H1 (cell line): ENCODE measurements at regions not wholly inside any gene's neighbourhood (a gene's known extent, or its start where the extent isn't known, plus 50 kb on each side); places are given as distances from the start of the nearest gene placed in this dataset.

ENCODE experiments used
- CTCF ChIA-PET: fragments of 300-600 bp; sonication (Branson Sonifier 250); formaldehyde crosslinking; loops from one replicate; lab custom pipeline; 2021; ENCODE audit not compliant: partially characterized antibody; lab: Charles Lee
- POLR2A ChIA-PET: fragments of 300-600 bp; sonication (Branson Sonifier 250); formaldehyde crosslinking; loops from one replicate; lab custom pipeline; 2021; ENCODE audit warnings: inconsistent platforms; ENCODE audit not compliant: partially characterized antibody; lab: Charles Lee
- DNase-seq, 2 experiments: peaks; one replicate each; pipeline versions ENCODE4 v3.0.0 to v3.0.0-alpha.2; 2010 to 2022; ENCODE audit warnings: low spot score in 2 of 2, low read depth in 1 of 2, mixed read lengths in 1 of 2
- FAIRE-seq: peaks from 2 replicates; lab custom pipeline; 2011; peaks lifted over from hg19 to GRCh38; lab: Jason Lieb, UNC
- H2AFZ ChIP-seq: 2 replicates; pipeline ENCODE4 v1.8.1; 2012; ENCODE audit warnings: low read length, inconsistent platforms
- H2AK5ac ChIP-seq: 2 replicates; pipeline ENCODE4 v1.6.1; 2013; ENCODE audit warnings: low read depth, low read length
- H2BK120ac ChIP-seq: replicated peaks from 2 replicates; pipeline ENCODE3; 2013; ENCODE audit warnings: low read depth, low read length, inconsistent platforms
- H2BK12ac ChIP-seq: 2 replicates; pipeline ENCODE4 v1.6.1; 2013; ENCODE audit warnings: low read depth, low read length
- H2BK15ac ChIP-seq: 2 replicates; pipeline ENCODE4 v1.6.1; 2013; ENCODE audit warnings: low read length
- H2BK20ac ChIP-seq: 2 replicates; pipeline ENCODE4 v1.6.1; 2013; ENCODE audit warnings: low read length
- H2BK5ac ChIP-seq: 2 replicates; pipeline ENCODE4 v1.6.1; 2013; ENCODE audit warnings: low read depth, low read length
- H3K14ac ChIP-seq: 2 replicates; pipeline ENCODE4 v1.6.1; 2013; ENCODE audit warnings: inconsistent platforms; ENCODE audit not compliant: insufficient read length
- H3K18ac ChIP-seq: 2 replicates; pipeline ENCODE4 v1.6.1; 2013; ENCODE audit warnings: low read length; ENCODE audit errors: extremely low read depth
- H3K23ac ChIP-seq: 2 replicates; pipeline ENCODE4 v1.6.1; 2013; ENCODE audit warnings: inconsistent platforms; ENCODE audit not compliant: insufficient read length
- H3K23me2 ChIP-seq: 2 replicates; pipeline ENCODE4 v1.6.1; 2013; ENCODE audit warnings: low read depth, low read length
- H3K27ac ChIP-seq: 2 replicates; pipeline ENCODE4 v1.6.1; 2011; ENCODE audit warnings: low read depth, low read length, inconsistent platforms
- H3K27me3 ChIP-seq, 4 experiments: replicated peaks in 1 of 4; 1 replicate in 1 of 4; 2 replicates in 3 of 4; pipeline versions ENCODE4 v1.6.1 to v1.8.1; 2011 to 2013; ENCODE audit warnings: low read length in 3 of 4, mild to moderate bottlenecking in 3 of 4, inconsistent platforms in 2 of 4, mixed read lengths in 2 of 4, moderate library complexity in 1 of 4; ENCODE audit not compliant: control insufficient read depth in 3 of 4, insufficient read depth in 3 of 4; ENCODE audit errors: extremely low read depth in 1 of 4
- H3K36me3 ChIP-seq, 4 experiments: 2 replicates each; pipeline versions ENCODE4 v1.6.1 to v1.8.1; 2011 to 2013; ENCODE audit warnings: mild to moderate bottlenecking in 4 of 4, low read length in 3 of 4, moderate library complexity in 2 of 4, control low read depth in 1 of 4, inconsistent platforms in 1 of 4; ENCODE audit not compliant: insufficient read depth in 4 of 4, control insufficient read depth in 2 of 4
- H3K4ac ChIP-seq: replicated peaks from 2 replicates; pipeline ENCODE3; 2013; ENCODE audit warnings: low read length, low read depth, mixed read lengths, inconsistent platforms; ENCODE audit not compliant: insufficient read length
- H3K4me1 ChIP-seq, 4 experiments: replicated peaks in 1 of 4; 1 replicate in 1 of 4; 2 replicates in 3 of 4; pipeline versions ENCODE4 v1.6.1 to v1.8.1; 2011 to 2013; ENCODE audit warnings: low read length in 3 of 4, inconsistent platforms in 2 of 4, mixed read lengths in 1 of 4; ENCODE audit not compliant: insufficient read depth in 4 of 4, control insufficient read depth in 3 of 4
- H3K4me2 ChIP-seq, 2 experiments: 2 replicates each; pipeline versions ENCODE4 v1.6.1 to v1.8.1; 2011 to 2013; ENCODE audit warnings: low read depth in 2 of 2, low read length in 2 of 2, control low read depth in 1 of 2, inconsistent platforms in 1 of 2, mild to moderate bottlenecking in 1 of 2; ENCODE audit not compliant: insufficient read depth in 1 of 2
- H3K4me3 ChIP-seq, 4 experiments: fragments of 200-600, 300-600 bp in 1 of 4; sonication (generic), shearing (Covaris generic), sonication (Bioruptor Twin) in 1 of 4; 2 replicates each; pipeline versions ENCODE4 v1.5.1 to v1.8.1; 2011 to 2016; ENCODE audit warnings: low read length in 4 of 4, low read depth in 3 of 4, control low read depth in 2 of 4, inconsistent platforms in 2 of 4, mild to moderate bottlenecking in 2 of 4, mixed read lengths in 1 of 4, moderate library complexity in 1 of 4; ENCODE audit not compliant: insufficient read depth in 2 of 4; ENCODE audit errors: extremely low read depth in 1 of 4
- H3K56ac ChIP-seq: replicated peaks from 2 replicates; pipeline ENCODE3; 2013; ENCODE audit warnings: low read depth, mild to moderate bottlenecking, mixed read lengths, low read length, inconsistent platforms; ENCODE audit not compliant: insufficient read length
- H3K79me1 ChIP-seq: 2 replicates; pipeline ENCODE4 v1.6.1; 2013; ENCODE audit warnings: low read depth, low read length, control low read depth
- H3K79me2 ChIP-seq, 2 experiments: 2 replicates each; pipeline versions ENCODE4 v1.6.1 to v1.8.1; 2012 to 2013; ENCODE audit warnings: low read length in 2 of 2, mild to moderate bottlenecking in 2 of 2, inconsistent platforms in 1 of 2; ENCODE audit not compliant: insufficient read depth in 2 of 2, control insufficient read depth in 1 of 2
- H3K9ac ChIP-seq, 4 experiments: replicated peaks in 1 of 4; 1 replicate in 1 of 4; 2 replicates in 3 of 4; pipeline versions ENCODE4 v1.6.1 to v1.8.1; 2011 to 2013; ENCODE audit warnings: low read depth in 3 of 4, low read length in 3 of 4, control low read depth in 2 of 4, mild to moderate bottlenecking in 2 of 4, moderate library complexity in 2 of 4, inconsistent platforms in 1 of 4; ENCODE audit errors: extremely low read depth in 1 of 4
- H3K9me3 ChIP-seq, 2 experiments: 2 replicates each; pipeline versions ENCODE4 v1.6.1 to v1.8.1; 2012 to 2013; ENCODE audit warnings: mild to moderate bottlenecking in 2 of 2, moderate library complexity in 2 of 2, control low read depth in 1 of 2, inconsistent platforms in 1 of 2, low read depth in 1 of 2, low read length in 1 of 2, mixed read lengths in 1 of 2; ENCODE audit not compliant: insufficient read depth in 2 of 2
- H4K20me1 ChIP-seq, 2 experiments: replicated peaks in 1 of 2; 2 replicates each; pipeline versions ENCODE3 to v1.8.1; 2011 to 2013; ENCODE audit warnings: inconsistent platforms in 2 of 2, low read length in 2 of 2, mild to moderate bottlenecking in 1 of 2; ENCODE audit not compliant: insufficient read depth in 2 of 2, control insufficient read depth in 1 of 2
- H4K5ac ChIP-seq: 2 replicates; pipeline ENCODE4 v1.6.1; 2013; ENCODE audit warnings: low read length, low read depth, mixed read lengths, inconsistent platforms; ENCODE audit not compliant: insufficient read length
- H4K8ac ChIP-seq: 2 replicates; pipeline ENCODE4 v1.8.0; 2013; ENCODE audit warnings: mild to moderate bottlenecking, moderate library complexity, low read length, inconsistent platforms; ENCODE audit not compliant: insufficient read depth; ENCODE audit errors: extremely low read depth
- H4K91ac ChIP-seq: replicated peaks from 2 replicates; pipeline ENCODE3; 2013; ENCODE audit warnings: low read length, mixed read lengths, inconsistent platforms; ENCODE audit not compliant: insufficient read length
- CBX8 ChIP-seq: fragments of 300-800, 300-1000 bp; sonication (generic); IDR thresholded peaks from 2 replicates; pipeline ENCODE4 v1.7.1; 2016; ENCODE audit warnings: low read depth, low read length, borderline replicate concordance
- E2F6 ChIP-seq: IDR thresholded peaks from 2 replicates; pipeline ENCODE4 v1.6.1; 2012; ENCODE audit warnings: inconsistent platforms
- EZH2 ChIP-seq: fragments of 200-600 bp; sonication (generic); IDR thresholded peaks from 2 replicates; pipeline ENCODE4 v1.7.1; 2012; ENCODE audit warnings: low read depth, mild to moderate bottlenecking, moderate library complexity, low read length, inconsistent platforms; ENCODE audit not compliant: severe bottlenecking
- GTF2F1 ChIP-seq: IDR thresholded peaks from 2 replicates; pipeline ENCODE4 v1.6.1; 2012; ENCODE audit warnings: low read depth, low read length, improper control_type of control experiment, borderline replicate concordance
- KDM4A ChIP-seq: IDR thresholded peaks from one replicate; pipeline ENCODE4 v1.7.1; 2012; ENCODE audit warnings: low read depth, mild to moderate bottlenecking, moderate library complexity, low read length, inconsistent platforms; ENCODE audit not compliant: severe bottlenecking
- KDM5A ChIP-seq: fragments of 200-600 bp; IDR thresholded peaks from 2 replicates; pipeline ENCODE4 v1.7.1; 2012; ENCODE audit warnings: mild to moderate bottlenecking, low read length, inconsistent platforms, mixed read lengths
- PHF8 ChIP-seq: fragments of 200-600 bp; sonication (generic); conservative IDR thresholded peaks from 2 replicates; pipeline ENCODE4 v1.7.1; 2012; ENCODE audit warnings: low read depth, mild to moderate bottlenecking, inconsistent platforms, low read length, moderate library complexity
- RAD21 ChIP-seq, 2 experiments: IDR thresholded peaks in 1 of 2; conservative IDR thresholded peaks in 1 of 2; 2 replicates each; pipeline ENCODE4 v1.6.1; 2011; ENCODE audit warnings: low read depth in 2 of 2, low read length in 2 of 2, improper control_type of control experiment in 1 of 2, inconsistent platforms in 1 of 2, mild to moderate bottlenecking in 1 of 2, moderate library complexity in 1 of 2
- RFX5 ChIP-seq: IDR thresholded peaks from 2 replicates; pipeline ENCODE4 v1.6.1; 2011; ENCODE audit warnings: low read depth, low read length, improper control_type of control experiment, borderline replicate concordance
- SIX5 ChIP-seq: IDR thresholded peaks from 2 replicates; pipeline ENCODE4 v1.6.1; 2011; ENCODE audit warnings: mild to moderate bottlenecking, low read depth, low read length
- TAF7 ChIP-seq: optimal IDR thresholded peaks from 2 replicates; pipeline ENCODE3; 2011; ENCODE audit warnings: low read depth, mild to moderate bottlenecking, inconsistent platforms, low read length, moderate library complexity, borderline replicate concordance
- TBP ChIP-seq: IDR thresholded peaks from 2 replicates; pipeline ENCODE4 v1.6.1; 2011; ENCODE audit warnings: low read depth, low read length, improper control_type of control experiment
- WGBS, 2 experiments: shearing (Covaris generic) in 1 of 2; methylation state at CpG; one replicate each; pipeline versions ENCODE4 v1.1.6 to v1.1.7; 2013 to 2015; ENCODE audit warnings: low lambda C conversion rate in 2 of 2, mixed read lengths in 2 of 2, inconsistent platforms in 1 of 2, low coverage in 1 of 2, missing lambda C conversion rate in 1 of 2; ENCODE audit not compliant: insufficient replicate concordance in 2 of 2, insufficient coverage in 1 of 2, insufficient read length in 1 of 2; ENCODE audit errors: extremely low coverage in 1 of 2, missing lambda C conversion rate in 1 of 2; 5-methylcytosine and 5-hydroxymethylcytosine counted together

DNA sequence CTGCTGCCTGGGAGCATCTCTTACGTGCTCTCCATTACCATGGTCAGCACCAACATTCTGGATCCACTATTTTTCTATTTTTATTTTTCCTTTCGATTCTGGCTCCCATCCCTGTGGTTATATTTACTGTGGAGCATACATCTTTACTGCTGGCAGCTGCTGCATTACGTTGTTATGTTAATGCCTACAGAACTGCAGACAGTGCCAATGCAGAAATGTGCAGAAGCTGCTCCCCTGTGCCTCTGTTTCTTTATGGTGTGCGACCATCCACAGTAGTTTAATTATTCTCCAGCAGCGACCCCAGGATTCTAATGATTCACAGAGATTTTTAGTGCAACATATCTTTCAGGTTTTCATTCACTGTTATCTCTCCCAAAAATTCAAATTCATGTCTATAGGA lies 911.7 kb upstream of the SLITRK6 start:
- H2BK15ac ChIP-seq = no peak overlapping the region
- no peaks in the 10 kb centered on the region for H3K23me2 ChIP-seq
- CTCF ChIA-PET = no interaction called here
- TF ChIP-seq E2F6 = no peak
- TF ChIP-seq KDM4A = no peak
- TF ChIP-seq RFX5 = no peak
- TF ChIP-seq GTF2F1 = no peak
- TF ChIP-seq TAF7 = no peak
- no peak for TF ChIP-seq PHF8
- no peak for TF ChIP-seq SIX5
- no peak for TF ChIP-seq KDM5A
- no peak for TF ChIP-seq TBP
- no peak for TF ChIP-seq EZH2
- TF ChIP-seq CBX8 = no peak
- TF ChIP-seq RAD21 (IDR thresholded peaks at IDR 0.05 in 1 of 2, conservative IDR thresholded peaks at IDR 0.05 in 1 of 2; ENCODE audit: low read depth in 2 of 2, low read length in 2 of 2) = no peak

More for the DNA sequence above, 911.7 kb upstream of the SLITRK6 start:
- Histone ChIP-seq H2AK5ac (no peak overlapping the region), H4K20me1 (no peaks in the 10 kb centered on the region), H3K56ac (no peak overlapping the region), H3K18ac (no peak overlapping the region), H3K79me1 (no peaks in the 10 kb centered on the region), H2AFZ (no peak overlapping the region), H3K4ac (no peak overlapping the region), H2BK120ac (no peak overlapping the region), H3K14ac (no peak overlapping the region), H4K8ac (no peak overlapping the region), H4K91ac (no peak overlapping the region), H3K79me2 (no peaks in the 10 kb centered on the region), H3K9me3 (no peaks in the 10 kb centered on the region), H4K5ac (no peak overlapping the region), H3K27me3 (no peaks in the 10 kb centered on the region), H3K23ac (no peak overlapping the region), H2BK5ac (no peak overlapping the region), H3K9ac (no peak overlapping the region), H3K4me3 (no peak overlapping the region), H3K27ac (no peak overlapping the region), H3K4me1 (no peaks in the 10 kb centered on the region), H3K4me2 (no peak overlapping the region), H2BK20ac (no peak overlapping the region), H2BK12ac (no peak overlapping the region), H3K36me3 (no peaks in the 10 kb centered on the region)
- DNase-seq (no peak), FAIRE-seq (no peak)
- 85% methylated on average over 5 of the region's 5 CpGs; no CpG with 5 or more reads in 1 of the 2 experiments for WGBS, 2 experiments
- POLR2A ChIA-PET = no interaction called here
